ENCODE measurements at regions not wholly inside any gene's neighbourhood (a gene's known extent, or its start where the extent isn't known, plus 50 kb on each side); places are given as distances from the start of the nearest gene placed in this dataset.

- TF ChIP-seq ZNF274 (IDR thresholded peaks at IDR 0.05; ENCODE audit: low read depth, low read length), result no peak
- no peak for TF ChIP-seq YY1 (IDR thresholded peaks at IDR 0.05; ENCODE audit: insufficient read depth, insufficient read length)
These were observed 82.5 kb downstream of the CMPK2 start for GRCh38 chr2:6783238-6783614.

Data from NT2/D1 (cell line).